ENCODE measurements at regions not wholly inside any gene's neighbourhood (a gene's known extent, or its start where the extent isn't known, plus 50 kb on each side); places are given as distances from the start of the nearest gene placed in this dataset.

DNA sequence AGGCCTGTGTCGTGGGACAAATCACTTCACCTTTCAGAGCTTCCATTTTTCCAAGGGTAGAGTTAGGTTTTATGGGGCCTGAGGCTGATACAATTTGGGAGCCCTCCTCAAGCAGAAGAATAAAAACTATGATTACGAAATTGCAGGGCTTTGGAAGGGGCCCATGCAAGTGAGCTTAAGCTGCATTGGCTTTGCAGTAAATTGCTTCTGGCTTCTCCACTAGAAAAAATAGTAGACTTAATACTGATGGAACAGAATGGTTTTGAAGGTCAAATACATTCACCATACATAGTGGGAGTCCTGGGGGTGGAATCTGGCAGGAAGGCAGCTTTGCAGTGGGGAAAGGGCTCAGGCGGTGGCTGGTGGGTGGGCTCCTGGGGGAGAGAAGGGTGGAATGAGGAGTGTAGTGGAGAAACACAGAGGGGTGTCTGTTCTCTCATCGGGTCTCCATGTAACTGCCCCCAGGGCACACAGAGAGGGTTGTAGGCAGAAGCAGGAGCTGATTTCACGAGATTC lies 55.9 kb upstream of the RNF24 start:
- TF ChIP-seq, protein P1, sequence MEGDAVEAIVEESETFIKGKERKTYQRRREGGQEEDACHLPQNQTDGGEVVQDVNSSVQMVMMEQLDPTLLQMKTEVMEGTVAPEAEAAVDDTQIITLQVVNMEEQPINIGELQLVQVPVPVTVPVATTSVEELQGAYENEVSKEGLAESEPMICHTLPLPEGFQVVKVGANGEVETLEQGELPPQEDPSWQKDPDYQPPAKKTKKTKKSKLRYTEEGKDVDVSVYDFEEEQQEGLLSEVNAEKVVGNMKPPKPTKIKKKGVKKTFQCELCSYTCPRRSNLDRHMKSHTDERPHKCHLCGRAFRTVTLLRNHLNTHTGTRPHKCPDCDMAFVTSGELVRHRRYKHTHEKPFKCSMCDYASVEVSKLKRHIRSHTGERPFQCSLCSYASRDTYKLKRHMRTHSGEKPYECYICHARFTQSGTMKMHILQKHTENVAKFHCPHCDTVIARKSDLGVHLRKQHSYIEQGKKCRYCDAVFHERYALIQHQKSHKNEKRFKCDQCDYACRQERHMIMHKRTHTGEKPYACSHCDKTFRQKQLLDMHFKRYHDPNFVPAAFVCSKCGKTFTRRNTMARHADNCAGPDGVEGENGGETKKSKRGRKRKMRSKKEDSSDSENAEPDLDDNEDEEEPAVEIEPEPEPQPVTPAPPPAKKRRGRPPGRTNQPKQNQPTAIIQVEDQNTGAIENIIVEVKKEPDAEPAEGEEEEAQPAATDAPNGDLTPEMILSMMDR (conservative IDR thresholded peaks at IDR 0.05) = no peak
- no peak for TF ChIP-seq EZH2 (IDR thresholded peaks at IDR 0.05; ENCODE audit: low read depth)

Data from PC-9 (cell line).